ENCODE measurements at regions not wholly inside any gene's neighbourhood (a gene's known extent, or its start where the extent isn't known, plus 50 kb on each side); places are given as distances from the start of the nearest gene placed in this dataset.

DNA sequence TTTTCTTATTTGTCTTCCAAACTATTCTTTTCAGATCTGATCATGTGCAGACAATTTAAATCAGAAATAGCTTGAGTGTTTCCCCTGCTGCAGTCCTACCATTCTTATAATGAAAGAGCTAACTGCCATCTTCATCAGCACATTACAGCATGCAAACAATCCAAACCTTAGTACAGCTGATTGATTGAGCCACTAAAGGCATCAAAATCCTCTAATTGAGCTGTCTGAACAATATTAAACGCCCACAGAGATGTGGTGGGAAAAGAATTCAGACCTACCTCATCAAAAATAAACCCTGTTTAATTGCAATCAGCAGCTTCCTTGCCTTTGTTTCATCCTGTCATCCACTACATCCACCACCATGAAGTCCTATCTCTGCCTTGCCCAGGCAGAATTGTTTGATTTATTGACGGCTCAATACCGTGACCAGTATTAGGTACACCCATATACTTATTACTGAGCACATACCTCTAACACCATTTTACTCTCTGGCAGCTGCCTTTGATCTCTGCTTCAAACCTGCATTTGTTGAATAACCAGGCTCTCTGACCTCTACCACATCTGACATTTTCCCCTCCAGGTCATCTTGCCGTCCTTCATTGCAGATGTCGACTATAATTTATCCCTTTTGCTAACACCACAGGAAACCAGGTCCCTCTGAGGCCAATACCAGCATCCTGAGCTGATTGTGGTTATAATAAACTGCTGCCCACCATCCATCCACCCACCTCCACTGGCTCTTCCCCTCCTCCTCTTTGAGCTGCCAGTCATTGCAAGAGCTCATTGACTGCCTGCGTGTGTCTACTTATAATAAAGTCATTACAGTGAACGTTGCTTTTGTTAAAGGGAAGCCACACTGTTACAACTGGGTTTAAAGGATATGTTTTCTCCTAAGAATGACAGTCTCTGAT, 78.5 kb downstream of the RBM43 start:
- TF ChIP-seq, protein P1, sequence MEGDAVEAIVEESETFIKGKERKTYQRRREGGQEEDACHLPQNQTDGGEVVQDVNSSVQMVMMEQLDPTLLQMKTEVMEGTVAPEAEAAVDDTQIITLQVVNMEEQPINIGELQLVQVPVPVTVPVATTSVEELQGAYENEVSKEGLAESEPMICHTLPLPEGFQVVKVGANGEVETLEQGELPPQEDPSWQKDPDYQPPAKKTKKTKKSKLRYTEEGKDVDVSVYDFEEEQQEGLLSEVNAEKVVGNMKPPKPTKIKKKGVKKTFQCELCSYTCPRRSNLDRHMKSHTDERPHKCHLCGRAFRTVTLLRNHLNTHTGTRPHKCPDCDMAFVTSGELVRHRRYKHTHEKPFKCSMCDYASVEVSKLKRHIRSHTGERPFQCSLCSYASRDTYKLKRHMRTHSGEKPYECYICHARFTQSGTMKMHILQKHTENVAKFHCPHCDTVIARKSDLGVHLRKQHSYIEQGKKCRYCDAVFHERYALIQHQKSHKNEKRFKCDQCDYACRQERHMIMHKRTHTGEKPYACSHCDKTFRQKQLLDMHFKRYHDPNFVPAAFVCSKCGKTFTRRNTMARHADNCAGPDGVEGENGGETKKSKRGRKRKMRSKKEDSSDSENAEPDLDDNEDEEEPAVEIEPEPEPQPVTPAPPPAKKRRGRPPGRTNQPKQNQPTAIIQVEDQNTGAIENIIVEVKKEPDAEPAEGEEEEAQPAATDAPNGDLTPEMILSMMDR (IDR thresholded peaks at IDR 0.05; ENCODE audit: low read length): no peak
- no peak for TF ChIP-seq EZH2 (IDR thresholded peaks at IDR 0.05; ENCODE audit: borderline replicate concordance, low read length)
